ENCODE measurements at regions not wholly inside any gene's neighbourhood (a gene's known extent, or its start where the extent isn't known, plus 50 kb on each side); places are given as distances from the start of the nearest gene placed in this dataset.
"Not testable (repeated sequence)": the region's sequence is repeated elsewhere in the genome, so short reads cannot be mapped to it uniquely, and the experiment has no call there.

GRCh38 chr11:116335891-116336290, 436.9 kb downstream of the BUD13 start:
- no peak for DNase-seq (ENCODE audit: low read depth in 2 of 2)

GRCh38 chr11:116335078-116335477, 437.7 kb downstream of the BUD13 start:
- no peak for DNase-seq (ENCODE audit: low read depth in 2 of 2)

GRCh38 chr11:116334596-116334995, 438.2 kb downstream of the BUD13 start:
- no peak for DNase-seq (ENCODE audit: low read depth in 2 of 2)

- no peak for DNase-seq (ENCODE audit: low read depth in 2 of 2)
Measured at GRCh38 chr11:116333001-116333535, 439.7 kb downstream of the BUD13 start.

- no peak for DNase-seq (ENCODE audit: low read depth in 2 of 2)
Measured at GRCh38 chr11:116332391-116332790, 440.4 kb downstream of the BUD13 start.

GRCh38 chr11:116331381-116331780, 441.4 kb downstream of the BUD13 start:
- no peak for DNase-seq (ENCODE audit: low read depth in 2 of 2)

- no peak for DNase-seq (ENCODE audit: low read depth in 2 of 2)
Measured at GRCh38 chr11:116330439-116331185, 442.2 kb downstream of the BUD13 start.

- DNase-seq (ENCODE audit: low read depth in 2 of 2): no peak
Measured at GRCh38 chr11:116329354-116330090, 443.3 kb downstream of the BUD13 start.

- no peak for DNase-seq (ENCODE audit: low read depth in 2 of 2)
Measured at GRCh38 chr11:116328851-116329250, 443.9 kb downstream of the BUD13 start.

- DNase-seq (ENCODE audit: low read depth in 2 of 2): no peak
Measured at GRCh38 chr11:116328391-116328790, 444.4 kb downstream of the BUD13 start.

GRCh38 chr11:116326146-116326545, 446.6 kb downstream of the BUD13 start:
- DNase-seq (ENCODE audit: low read depth in 2 of 2): no peak

GRCh38 chr11:116325247-116325646, 447.5 kb downstream of the BUD13 start:
- no peak for DNase-seq (ENCODE audit: low read depth in 2 of 2)

- DNase-seq (ENCODE audit: low read depth in 2 of 2): not testable (repeated sequence)
Measured at GRCh38 chr11:116324077-116324476, 448.7 kb downstream of the BUD13 start.

GRCh38 chr11:116317212-116317611, 455.6 kb downstream of the BUD13 start:
- no peak for DNase-seq (ENCODE audit: low read depth in 2 of 2)

GRCh38 chr11:116314006-116314405, 458.8 kb downstream of the BUD13 start:
- no peak for DNase-seq (ENCODE audit: low read depth in 2 of 2)

- no peak for DNase-seq (ENCODE audit: low read depth in 2 of 2)
Measured at GRCh38 chr11:116312570-116313391, 460.0 kb downstream of the BUD13 start.

GRCh38 chr11:116311206-116311605, 461.6 kb downstream of the BUD13 start:
- no peak for DNase-seq (ENCODE audit: low read depth in 2 of 2)

GRCh38 chr11:116310698-116311097, 462.1 kb downstream of the BUD13 start:
- no peak for DNase-seq (ENCODE audit: low read depth in 2 of 2)

- DNase-seq (ENCODE audit: low read depth in 2 of 2): no peak
Measured at GRCh38 chr11:116310226-116310625, 462.6 kb downstream of the BUD13 start.

GRCh38 chr11:116309446-116309845, 463.3 kb downstream of the BUD13 start:
- no peak for DNase-seq (ENCODE audit: low read depth in 2 of 2)

GRCh38 chr11:116302756-116303155, 470.0 kb downstream of the BUD13 start:
- DNase-seq (ENCODE audit: low read depth in 2 of 2): no peak

- no peak for DNase-seq (ENCODE audit: low read depth in 2 of 2)
Measured at GRCh38 chr11:116301141-116301540, 471.6 kb downstream of the BUD13 start.

Data from stimulated activated CD4-positive, alpha-beta T cell treated with anti-CD3 and anti-CD28 coated beads, Interleukin-4, amount 100 ng/mL, for 48 hours (primary cell).